Urothelium cell line (cell line): ENCODE measurements at regions not wholly inside any gene's neighbourhood (a gene's known extent, or its start where the extent isn't known, plus 50 kb on each side); places are given as distances from the start of the nearest gene placed in this dataset.

Experiments used
- DNase-seq: peaks from one replicate; pipeline ENCODE4 v3.0.0; 2011; ENCODE audit warnings: low spot score, mixed read lengths
- FAIRE-seq: peaks from 2 replicates; lab custom pipeline; 2011; peaks lifted over from hg19 to GRCh38; lab: Jason Lieb, UNC

- DNase-seq (no peak), FAIRE-seq (no peak)
Observed at GRCh38 chr14:36465178-36465577, 54.9 kb downstream of the NKX2-1 start.

GRCh38 chr14:36462890-36463289 is 57.1 kb downstream of the NKX2-1 start:
- no peak for FAIRE-seq
- DNase-seq, result no peak

GRCh38 chr14:36455241-36455627 is 64.8 kb downstream of the NKX2-1 start:
- FAIRE-seq (no peak), DNase-seq (no peak)

GRCh38 chr14:36454599-36455240 is 65.3 kb downstream of the NKX2-1 start:
- no peak for DNase-seq
- no peak for FAIRE-seq

GRCh38 chr14:36452860-36453259 is 67.2 kb downstream of the NKX2-1 start:
- FAIRE-seq (no peak), DNase-seq (no peak)

GRCh38 chr14:36451310-36452065 is 68.5 kb downstream of the NKX2-1 start:
- FAIRE-seq, result no peak
- DNase-seq, result no peak

- FAIRE-seq (no peak), DNase-seq (no peak)
Observed at GRCh38 chr14:36450550-36450949, 69.5 kb downstream of the NKX2-1 start.

GRCh38 chr14:36449903-36450302 is 70.1 kb downstream of the NKX2-1 start:
- DNase-seq (no peak), FAIRE-seq (no peak)

GRCh38 chr14:36443374-36443773 is 76.7 kb downstream of the NKX2-1 start:
- FAIRE-seq, result no peak
- DNase-seq, result no peak

GRCh38 chr14:36442824-36443241 is 77.2 kb downstream of the NKX2-1 start:
- DNase-seq (no peak), FAIRE-seq (no peak)

- FAIRE-seq (no peak), DNase-seq (no peak)
Observed at GRCh38 chr14:36441283-36441682, 78.7 kb downstream of the NKX2-1 start.

GRCh38 chr14:36439766-36440165 is 80.3 kb downstream of the NKX2-1 start:
- FAIRE-seq, result no peak

GRCh38 chr14:36438883-36439282 is 81.1 kb downstream of the NKX2-1 start:
- no peak for FAIRE-seq
- DNase-seq, result no peak

More at GRCh38 chr14:36439766-36440165, 80.3 kb downstream of the NKX2-1 start:
- no peak for DNase-seq

GRCh38 chr14:36430662-36431084 is 89.4 kb downstream of the NKX2-1 start:
- FAIRE-seq (no peak), DNase-seq (no peak)

GRCh38 chr14:36430169-36430568 is 89.9 kb downstream of the NKX2-1 start:
- DNase-seq, result no peak
- FAIRE-seq, result no peak

- DNase-seq, result no peak
- FAIRE-seq, result no peak
Observed at GRCh38 chr14:36429692-36430091, 90.3 kb downstream of the NKX2-1 start.

GRCh38 chr14:36428350-36428749 is 91.7 kb downstream of the NKX2-1 start:
- DNase-seq (no peak), FAIRE-seq (no peak)

- FAIRE-seq (no peak), DNase-seq (no peak)
Observed at GRCh38 chr14:36426836-36427235, 93.2 kb downstream of the NKX2-1 start.

- FAIRE-seq, result no peak
- no peak for DNase-seq
Observed at GRCh38 chr14:36426113-36426512, 93.9 kb downstream of the NKX2-1 start.

- no peak for DNase-seq
- FAIRE-seq, result no peak
Observed at GRCh38 chr14:36424478-36425102, 95.4 kb downstream of the NKX2-1 start.

- DNase-seq (no peak), FAIRE-seq (no peak)
Observed at GRCh38 chr14:36423430-36423829, 96.6 kb downstream of the NKX2-1 start.

GRCh38 chr14:36420149-36420687 is 99.8 kb upstream of the MBIP start:
- DNase-seq (no peak), FAIRE-seq (no peak)
